HG02852 (cell line): ENCODE measurements at regions not wholly inside any gene's neighbourhood (a gene's known extent, or its start where the extent isn't known, plus 50 kb on each side); places are given as distances from the start of the nearest gene placed in this dataset.
A peak's percentile ranks its signal among the peaks of the same experiment; 100 is the strongest.
"Not testable (repeated sequence)": the region's sequence is repeated elsewhere in the genome, so short reads cannot be mapped to it uniquely, and the experiment has no call there.

Source experiments
- ATAC-seq: cut with Tn5 transposase; IDR thresholded peaks from one replicate; pipeline ENCODE4 v1.9.1; 2021; ENCODE audit warnings: mild to moderate bottlenecking, moderate library complexity; ENCODE audit not compliant: unreplicated experiment

DNA sequence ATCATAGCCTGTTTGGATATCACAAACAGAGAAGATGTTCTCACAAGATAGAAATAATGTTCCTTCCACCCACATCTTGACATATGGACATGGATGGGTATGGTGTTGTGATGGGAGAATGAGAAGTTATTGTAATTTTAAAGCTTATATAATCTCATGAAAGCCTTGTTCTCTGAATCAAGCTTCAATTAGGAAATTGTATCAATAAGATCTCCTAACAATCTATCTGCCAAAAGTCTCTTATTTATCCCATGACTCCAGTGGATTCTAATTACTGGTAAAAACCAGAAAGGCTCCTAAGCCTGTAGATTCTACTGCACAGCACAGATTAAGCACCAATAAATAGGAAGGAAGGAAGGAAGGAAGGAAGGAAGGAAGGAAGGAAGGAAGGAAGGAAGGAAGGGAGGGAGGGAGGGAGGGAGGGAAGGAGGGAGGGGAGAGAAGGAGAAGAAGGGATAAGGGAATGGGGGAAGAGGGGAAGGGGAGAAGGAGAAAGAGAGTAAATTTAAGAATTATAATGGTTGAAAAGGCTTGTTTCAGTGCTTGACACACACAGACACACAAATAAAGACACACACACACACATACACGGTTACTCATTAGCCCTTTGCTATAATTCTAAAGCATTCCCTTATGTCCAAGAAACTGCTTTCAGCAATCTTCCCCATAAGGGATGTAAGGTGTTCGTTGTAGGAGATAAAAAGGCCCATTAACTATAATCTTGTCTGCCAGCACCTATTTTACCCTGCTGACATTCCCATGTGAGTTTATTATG, 258.0 kb upstream of the API5 start:
- ATAC-seq: no peak

DNA sequence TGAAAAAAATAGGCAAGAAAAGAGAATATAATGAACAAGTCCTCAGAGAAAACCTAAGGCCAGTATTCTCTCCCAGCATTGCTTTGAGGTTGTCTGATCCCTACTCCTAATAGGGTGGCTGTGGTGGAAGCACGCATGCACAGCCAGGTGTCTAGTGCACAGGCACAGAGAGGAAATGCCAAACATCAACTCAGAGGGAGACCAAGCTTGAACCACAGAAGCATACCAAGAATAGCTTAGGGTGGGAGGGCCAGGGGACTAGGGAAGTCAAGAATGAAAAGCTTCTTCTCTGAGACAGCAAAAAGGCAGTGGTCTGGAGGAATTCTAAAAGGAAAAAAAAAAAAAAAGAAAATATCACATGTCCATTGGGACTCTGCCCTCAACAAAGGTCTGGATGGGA, 244.1 kb upstream of the API5 start:
- no peak for ATAC-seq

DNA sequence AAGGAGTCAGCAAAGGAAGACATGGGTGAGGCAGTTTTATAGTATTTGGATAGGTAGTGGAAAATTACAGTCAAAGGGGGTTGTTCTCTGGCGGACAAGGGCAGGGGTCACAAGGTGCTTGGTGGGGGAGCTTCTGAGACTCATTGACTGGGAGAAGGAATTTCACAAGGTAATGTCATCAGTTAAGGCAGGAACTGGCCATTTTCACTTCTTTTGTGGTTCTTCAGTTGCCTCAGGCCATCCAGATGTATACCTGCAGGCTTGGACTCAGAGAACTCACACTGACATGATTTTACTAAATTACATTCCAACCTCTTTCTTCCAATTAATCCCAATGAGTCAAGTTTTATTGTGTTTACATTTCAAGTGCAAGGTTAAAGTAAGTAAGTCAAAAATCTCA, 240.5 kb upstream of the API5 start:
- ATAC-seq: no peak

DNA sequence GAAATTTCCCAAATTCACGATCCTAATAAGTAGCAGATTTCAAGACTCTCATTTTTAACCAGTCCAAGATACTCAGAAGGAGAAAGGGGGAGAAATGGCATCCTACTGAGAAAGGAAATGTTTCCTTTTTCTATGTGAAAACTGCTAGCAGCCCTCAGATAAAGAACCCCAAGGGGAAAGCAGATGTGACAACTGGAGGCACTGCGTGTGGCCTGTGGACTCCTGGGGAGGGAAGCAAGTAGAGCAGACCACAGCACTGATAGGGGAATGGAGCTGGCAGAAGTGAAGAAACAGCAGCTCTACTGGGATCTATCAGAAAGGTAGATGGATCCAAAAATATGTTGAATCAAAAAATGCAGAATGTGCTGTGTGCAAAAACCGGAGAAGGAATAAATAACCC, 239.7 kb upstream of the API5 start:
- no peak for ATAC-seq

DNA sequence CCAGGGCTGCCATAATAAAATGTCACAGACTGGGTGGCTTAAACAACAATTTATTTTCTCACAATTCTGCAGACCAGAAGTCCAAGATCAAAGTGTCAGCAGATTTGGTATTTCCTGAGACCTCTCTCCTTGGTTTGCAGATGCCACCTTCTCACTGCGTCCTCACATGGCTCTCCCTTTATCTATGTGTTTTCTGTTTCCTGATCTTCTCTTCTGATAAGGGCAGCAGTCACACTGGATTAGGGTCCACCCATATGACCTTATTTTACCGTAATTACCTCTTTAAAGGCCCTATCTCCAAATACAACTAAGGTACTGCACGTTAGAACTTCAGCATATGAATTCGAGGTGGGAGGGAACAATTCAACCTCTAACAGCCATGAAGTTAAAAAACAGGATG, 238.9 kb upstream of the API5 start:
- no peak for ATAC-seq

DNA sequence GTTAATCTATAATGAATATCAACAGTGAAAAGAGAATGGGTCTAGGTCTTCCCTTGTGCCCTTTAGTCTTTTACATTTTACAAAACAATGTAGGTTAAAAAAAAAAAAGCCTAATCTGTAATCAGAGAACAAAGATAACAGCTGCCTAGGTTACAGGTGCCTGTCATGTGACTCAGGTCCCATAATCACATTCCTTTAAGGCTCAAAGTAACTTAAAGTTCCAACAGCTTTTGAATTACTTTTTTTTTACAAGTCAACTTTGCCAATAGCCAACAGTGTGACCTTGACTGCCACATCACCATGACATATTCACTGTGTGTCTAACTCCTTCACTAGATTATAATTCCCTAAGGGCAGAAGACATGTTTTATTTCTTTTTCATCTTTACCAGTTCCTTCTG, 237.0 kb upstream of the API5 start:
- ATAC-seq: no peak

DNA sequence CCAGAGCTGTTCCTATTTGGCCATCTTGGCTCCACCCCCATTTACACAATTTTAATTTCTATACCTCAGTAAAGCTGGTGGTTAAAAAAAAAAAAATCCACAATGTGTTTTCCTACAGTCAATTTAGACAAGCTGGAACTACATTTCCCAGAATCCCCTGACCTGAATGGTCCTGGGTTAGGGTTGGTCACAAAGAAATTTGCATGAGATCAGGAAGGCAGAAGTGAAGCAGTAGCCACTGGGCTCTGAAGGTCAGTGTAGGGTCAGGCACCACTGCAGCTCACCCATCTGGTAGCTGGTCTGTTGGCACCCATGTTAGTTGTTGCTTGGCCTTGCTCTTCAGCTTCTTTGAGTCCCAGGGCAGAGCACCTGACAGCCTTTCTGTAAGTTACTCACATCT, 210.7 kb upstream of the API5 start:
- no peak for ATAC-seq

DNA sequence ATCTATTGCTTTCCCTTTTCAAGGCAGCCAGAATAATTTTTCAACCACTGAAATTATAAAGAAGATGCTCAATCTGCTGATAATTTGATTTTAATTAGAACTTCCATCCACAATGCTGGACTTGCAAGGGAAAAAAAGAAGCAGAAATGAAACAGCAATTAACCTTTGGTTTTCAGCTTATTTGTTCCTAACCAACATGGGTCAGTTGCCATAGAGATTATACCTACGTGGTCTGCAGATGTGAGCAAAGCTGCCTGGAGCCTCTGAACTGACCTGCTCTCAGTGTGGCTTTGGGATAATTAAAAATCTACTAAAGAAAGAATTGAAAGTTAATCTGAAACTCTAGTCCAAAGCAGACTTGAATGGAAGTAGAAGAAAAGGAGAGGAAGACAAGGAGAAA, 195.7 kb upstream of the API5 start:
- no peak for ATAC-seq

DNA sequence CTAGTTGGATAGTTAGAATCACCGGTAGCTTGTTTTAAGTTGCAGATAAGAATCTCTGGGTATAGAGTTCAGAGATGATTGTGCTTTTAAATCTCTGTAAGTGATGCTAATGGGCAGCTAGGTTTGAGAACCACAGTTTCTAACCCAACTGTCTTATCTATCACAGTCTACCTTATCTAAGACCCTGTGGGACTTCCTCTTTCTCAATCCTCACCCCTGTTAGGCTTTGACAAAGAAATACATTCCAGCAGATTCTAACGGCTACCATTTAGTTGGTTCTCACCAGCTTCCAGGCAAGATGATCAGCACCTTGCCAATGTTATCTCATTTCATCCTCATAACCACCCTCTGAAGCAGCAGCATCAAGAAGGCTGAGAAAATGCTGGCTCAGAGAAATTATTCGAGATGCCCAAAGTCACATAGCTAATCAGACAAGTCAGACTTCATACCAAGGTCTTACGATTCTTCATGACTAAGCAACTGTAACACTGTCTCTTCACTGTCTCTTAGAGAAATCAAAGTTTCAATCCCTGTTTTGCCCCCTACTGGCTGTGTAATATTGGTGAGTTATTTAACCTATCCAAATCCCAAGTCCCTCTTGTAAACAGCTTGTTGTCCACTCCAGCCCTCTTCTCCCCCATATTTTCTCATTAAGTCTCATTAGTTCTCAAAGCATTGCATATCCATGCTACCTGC, 192.4 kb upstream of the API5 start:
- no peak for ATAC-seq

DNA sequence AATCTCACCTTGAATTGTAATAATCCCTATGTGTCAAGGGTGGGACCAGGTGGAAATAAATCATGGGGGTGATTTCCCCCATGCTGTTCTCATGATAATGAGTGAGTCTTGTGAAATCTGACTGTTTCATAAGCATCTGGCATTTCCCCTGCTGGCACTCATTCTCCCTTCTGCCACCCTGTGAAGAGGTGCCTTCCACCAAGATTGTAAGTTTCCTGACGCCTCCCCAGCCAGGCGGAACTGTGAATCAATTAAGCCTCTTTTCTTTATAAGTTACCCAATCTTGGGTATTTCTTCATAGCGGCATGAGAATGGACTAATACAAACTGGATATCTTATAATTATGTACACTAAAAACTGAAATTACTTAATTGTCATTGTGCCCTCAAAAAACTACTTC, 189.2 kb upstream of the API5 start:
- no peak for ATAC-seq

DNA sequence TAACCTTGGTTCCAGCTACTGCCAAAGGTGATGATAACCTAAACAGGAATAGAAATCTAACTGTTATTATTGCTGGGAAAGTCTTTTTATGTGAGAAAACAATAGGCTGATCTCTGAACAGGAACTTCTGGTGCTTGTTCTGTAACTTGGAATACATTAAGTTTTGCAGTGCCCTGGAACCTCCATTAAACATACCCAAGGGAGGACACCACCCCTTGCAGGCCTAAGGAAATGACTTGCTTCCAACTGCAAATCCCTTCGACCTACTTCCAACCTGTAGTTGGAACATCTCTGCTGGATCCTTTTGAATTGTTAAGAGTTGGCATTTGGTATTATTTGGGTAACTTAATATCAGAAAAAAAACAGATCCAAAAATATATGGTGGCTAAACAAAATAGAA, 188.4 kb upstream of the API5 start:
- ATAC-seq: no peak

DNA sequence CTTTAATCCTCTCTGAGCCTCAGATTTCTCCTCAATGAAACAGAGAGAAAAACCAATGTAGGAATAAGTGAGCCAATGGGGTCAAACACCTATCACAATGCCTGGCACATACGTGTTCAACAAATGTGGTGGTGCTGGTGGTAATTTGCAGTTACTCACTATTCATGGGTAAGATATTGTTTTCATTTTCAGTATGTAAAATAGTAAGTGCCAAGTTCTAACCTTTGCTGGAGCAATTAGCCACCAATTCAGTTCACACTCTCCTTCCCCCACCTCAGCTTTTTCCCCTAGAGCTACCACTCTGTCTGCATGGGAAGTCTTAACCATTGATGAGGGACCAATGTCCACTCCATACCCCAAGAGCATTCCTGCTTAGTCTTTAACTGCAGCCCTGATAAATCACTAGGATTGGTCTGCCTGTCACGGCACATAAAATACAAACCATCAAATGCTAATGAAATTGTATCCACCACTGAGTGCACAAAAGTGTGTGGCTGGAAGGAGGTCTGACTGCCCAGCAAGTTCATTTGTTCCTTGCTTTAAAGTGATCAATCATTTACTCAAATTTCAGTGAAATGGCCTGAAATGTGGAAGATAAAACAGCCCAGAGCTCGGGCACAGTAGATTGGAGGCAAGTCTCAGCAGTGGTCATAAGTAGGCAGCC, 187.4 kb upstream of the API5 start:
- ATAC-seq: no peak

DNA sequence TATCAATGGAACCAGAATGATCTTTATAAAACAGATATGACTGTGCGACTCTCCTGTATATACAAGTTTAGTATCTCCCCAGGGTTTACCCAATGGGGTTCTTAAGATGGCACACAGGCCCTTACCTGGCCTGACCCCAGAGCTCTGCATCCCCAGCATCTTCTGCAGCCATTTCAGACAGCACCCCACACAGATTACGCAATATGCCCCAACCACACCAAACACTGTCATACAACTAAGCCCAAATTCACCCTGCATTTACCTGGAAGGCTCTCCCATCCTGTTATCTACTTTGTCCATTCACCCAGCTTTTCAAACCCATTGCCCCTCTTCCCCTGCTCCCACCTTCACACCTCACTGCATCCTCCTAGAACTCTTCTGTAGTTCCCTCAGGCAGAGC, 182.5 kb upstream of the API5 start:
- ATAC-seq: no peak

DNA sequence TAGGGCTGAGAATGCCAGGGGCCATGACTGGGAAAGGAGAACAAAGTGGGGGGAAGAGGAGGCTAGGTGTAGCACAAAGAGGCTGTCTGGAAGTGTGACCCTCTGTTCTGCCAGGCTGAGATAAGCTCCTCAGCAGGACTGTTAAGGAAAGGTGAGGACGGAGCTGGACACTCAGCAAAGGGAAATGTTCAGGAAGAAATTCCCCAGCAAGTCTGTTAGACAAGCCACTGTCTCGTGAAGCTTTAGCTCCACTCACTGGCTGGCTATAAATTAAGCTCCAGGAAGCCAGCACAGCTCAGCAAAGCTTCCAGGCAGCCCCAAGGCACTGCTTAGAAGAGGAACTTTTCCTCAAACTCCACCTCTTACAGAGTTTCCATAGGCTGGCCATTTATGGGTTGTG, 181.2 kb upstream of the API5 start:
- ATAC-seq: no peak

DNA sequence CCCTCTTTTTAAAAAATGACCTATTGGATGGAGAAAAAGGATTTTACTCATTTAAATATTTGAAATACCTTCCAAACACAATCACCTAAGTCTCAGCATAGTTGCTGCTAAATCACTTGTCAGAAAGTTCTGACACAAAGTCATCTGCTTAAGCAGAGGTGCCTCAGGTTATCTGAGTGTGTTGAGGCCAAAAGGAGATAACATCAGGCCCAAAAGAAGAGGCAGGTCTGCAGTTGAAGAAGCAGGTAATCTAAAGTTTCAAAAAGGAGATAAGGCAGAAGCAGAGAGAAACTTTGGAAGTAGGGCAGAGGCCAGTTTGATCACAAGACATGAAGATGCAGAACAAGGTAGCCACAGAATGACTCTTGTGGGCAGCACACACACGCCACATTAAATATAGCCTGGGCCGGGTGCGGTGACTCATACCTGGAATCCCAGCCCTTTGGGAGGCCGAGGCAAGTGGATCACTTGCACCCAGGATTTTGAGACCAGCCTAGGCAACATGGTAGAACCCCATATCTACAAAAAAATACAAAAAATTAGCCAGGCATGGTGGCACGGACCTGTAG, 175.7 kb upstream of the API5 start:
- ATAC-seq: peak; percentile 77

DNA sequence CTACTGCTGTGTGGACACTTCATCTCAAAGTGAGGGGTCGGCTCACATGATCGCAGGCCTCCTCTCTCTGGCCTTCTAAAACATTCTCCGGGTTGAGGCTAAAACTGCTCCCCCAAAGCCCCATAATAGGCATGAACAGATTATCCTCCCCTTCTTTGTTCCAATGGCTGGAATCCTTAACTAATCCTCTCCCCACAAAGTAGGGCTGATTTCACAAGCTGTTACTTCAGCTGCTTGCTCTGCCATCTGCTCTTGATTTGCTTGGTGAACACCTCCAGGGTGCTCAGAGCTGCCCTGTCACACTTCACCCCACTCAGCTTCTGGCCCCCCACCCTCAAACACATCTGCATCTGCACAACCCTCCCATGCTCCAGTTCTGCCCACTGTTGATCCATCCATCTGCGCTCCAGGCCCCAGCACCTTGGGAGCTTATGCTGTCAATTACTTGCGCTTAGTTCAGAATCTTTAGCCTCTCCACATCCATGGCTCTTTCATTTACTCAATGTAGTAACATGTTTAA, 173.1 kb upstream of the API5 start:
- ATAC-seq: no peak

DNA sequence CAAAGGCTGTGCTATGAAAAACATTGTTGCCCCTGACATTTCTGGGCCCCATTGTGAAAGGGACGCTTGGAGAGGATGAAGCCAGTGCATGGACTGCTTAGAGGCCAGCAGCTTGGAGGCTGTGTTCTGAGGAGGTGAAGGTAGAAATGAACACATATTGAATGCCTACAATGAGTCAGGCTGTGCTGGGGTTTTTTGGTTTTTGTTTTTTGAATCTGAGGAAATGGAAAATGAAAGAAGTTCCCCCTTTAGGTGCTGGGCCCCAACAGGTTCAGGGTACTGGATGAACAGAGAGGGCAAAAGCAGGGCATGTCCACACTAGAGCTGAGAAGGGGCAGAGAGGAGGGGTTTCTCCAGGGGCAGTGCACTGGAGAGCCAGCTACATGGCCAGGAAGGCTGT, 166.1 kb upstream of the API5 start:
- peak; percentile 92 for ATAC-seq

DNA sequence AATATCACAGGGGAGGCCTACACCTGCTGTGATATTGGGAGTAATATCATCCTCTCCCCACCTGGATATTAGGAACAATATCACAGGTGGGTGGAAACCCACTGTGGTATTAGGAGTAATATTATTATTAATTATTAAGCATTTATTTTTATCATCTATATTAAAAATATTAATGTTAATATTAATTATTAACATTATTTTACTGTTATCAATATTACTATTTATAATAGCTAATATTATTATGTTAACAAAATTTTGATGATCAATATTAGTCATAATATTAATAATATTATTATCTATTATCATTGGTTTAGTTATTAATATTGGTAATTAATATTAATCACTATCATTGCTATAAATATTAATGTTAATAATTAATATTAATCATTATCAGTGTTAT, 161.1 kb upstream of the API5 start:
- ATAC-seq: no peak

DNA sequence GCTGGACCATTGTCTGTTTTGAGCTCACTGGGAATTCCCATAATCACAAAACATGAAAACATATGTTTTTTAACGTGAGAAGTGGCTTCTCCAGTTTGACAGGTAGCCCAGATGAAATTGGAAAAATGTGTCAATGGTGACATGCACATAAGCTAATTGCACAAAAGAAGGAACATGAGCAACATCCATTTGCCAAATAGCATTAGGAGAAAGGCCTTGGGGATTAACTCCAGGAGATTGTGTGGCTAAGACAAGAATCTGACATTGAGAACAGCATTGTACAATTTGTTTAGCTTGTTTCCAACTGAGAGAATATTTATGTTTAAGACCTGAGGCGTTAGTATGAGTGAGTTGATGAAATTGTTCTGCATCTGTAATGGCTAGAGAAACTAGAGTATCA, 147.0 kb upstream of the API5 start:
- ATAC-seq: no peak

DNA sequence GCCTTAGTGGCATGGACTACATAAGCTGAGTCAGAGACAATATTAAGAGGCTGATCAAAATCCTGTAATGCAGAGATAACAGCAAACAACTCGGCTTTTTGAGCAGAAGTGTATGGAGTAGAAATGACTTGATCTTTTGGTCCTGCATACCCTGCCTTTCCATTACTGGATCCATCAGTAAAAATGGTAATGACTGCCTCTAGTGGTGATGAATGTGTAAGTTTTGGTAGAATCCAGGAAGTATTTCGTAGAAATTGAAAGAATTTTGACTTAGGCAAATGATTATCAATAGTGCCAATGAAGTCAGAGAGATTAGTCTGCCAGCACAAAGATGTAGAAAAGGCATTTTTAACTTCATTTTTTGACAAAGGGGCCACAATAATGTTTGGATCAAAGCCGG, 146.4 kb upstream of the API5 start:
- not testable (repeated sequence) for ATAC-seq

DNA sequence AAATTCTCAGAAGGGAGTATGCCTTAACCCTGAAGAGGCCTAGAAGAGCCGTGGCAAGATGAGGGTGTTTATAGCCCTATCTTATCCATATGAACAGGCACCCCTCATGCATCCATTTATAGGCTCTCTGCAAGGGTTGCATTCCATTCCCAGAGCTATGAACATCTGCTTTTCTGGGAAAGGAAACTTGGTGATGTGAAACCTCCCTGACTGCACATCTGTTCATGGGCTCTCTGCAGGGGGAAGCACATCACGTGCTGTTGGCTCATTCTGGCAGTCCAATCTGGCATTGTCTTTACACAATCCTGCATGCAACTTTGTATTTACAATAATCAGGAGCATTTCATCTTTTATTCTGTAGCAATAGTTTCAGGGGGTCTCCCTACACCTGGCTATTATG, 143.6 kb upstream of the API5 start:
- ATAC-seq: not testable (repeated sequence)

DNA sequence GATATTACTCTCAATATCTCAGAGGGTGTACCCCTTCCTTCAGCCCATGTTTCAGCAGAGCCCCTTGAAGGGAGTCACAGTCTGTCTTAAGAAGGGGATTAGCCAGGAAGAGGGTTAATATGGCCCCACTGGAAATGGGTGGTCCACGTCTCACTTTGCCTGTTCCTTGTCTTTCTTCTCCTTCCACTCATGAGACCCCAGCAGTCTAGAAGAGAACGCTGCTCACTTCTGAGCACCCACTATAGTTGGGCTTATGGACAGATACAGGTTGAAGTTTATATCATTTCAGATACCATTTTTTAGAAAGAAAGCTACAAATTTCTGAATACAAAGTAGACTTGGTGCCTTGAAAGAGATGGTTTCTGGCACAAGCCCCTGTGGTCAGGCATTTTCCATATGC, 139.3 kb upstream of the API5 start:
- ATAC-seq: no peak
